Activated CD8-positive, alpha-beta T cell treated with anti-CD3 and anti-CD28 coated beads, Interleukin-2, amount 10 ng/mL, durations not matched to agents 7 days and 5 days (primary cell): ENCODE measurements at regions not wholly inside any gene's neighbourhood (a gene's known extent, or its start where the extent isn't known, plus 50 kb on each side); places are given as distances from the start of the nearest gene placed in this dataset.
"Not testable (repeated sequence)": the region's sequence is repeated elsewhere in the genome, so short reads cannot be mapped to it uniquely, and the experiment has no call there.

Experiments
- ATAC-seq: fragments of 150-1000 bp; cut with Tn5 transposase; one replicate; pipeline ENCODE4 v1.10.0; 2021; ENCODE audit warnings: moderate library complexity
- CTCF ChIA-PET: fragments of 350-600 bp; sonication (Branson Sonifier 250); formaldehyde crosslinking; loops from one replicate; lab custom pipeline; 2021; ENCODE audit warnings: antibody characterized with exemption; lab: Charles Lee
- POLR2A ChIA-PET: fragments of 350-600 bp; sonication (Branson Sonifier 250); formaldehyde crosslinking; loops from one replicate; lab custom pipeline; 2021; ENCODE audit warnings: antibody characterized with exemption; lab: Charles Lee
- DNase-seq: peaks from one replicate; pipeline ENCODE4 v3.0.0-alpha.2; 2020
- H3K27ac Mint-ChIP-seq: one replicate; pipeline ENCODE4 v1.8.0; 2021; ENCODE audit warnings: mild to moderate bottlenecking, mixed read lengths
- H3K27me3 Mint-ChIP-seq: one replicate; pipeline ENCODE4 v1.8.0; 2021; ENCODE audit warnings: low read depth, mixed read lengths
- H3K36me3 Mint-ChIP-seq: one replicate; pipeline ENCODE4 v1.8.0; 2021; ENCODE audit warnings: low read depth, mixed read lengths
- H3K4me1 Mint-ChIP-seq: one replicate; pipeline ENCODE4 v1.8.0; 2021; ENCODE audit warnings: low read depth, mixed read lengths
- H3K4me3 Mint-ChIP-seq: one replicate; pipeline ENCODE4 v1.8.0; 2021; ENCODE audit warnings: mild to moderate bottlenecking, mixed read lengths
- H3K9me3 Mint-ChIP-seq: one replicate; pipeline ENCODE4 v1.8.0; 2022; ENCODE audit warnings: mixed read lengths; ENCODE audit not compliant: insufficient read depth

DNA sequence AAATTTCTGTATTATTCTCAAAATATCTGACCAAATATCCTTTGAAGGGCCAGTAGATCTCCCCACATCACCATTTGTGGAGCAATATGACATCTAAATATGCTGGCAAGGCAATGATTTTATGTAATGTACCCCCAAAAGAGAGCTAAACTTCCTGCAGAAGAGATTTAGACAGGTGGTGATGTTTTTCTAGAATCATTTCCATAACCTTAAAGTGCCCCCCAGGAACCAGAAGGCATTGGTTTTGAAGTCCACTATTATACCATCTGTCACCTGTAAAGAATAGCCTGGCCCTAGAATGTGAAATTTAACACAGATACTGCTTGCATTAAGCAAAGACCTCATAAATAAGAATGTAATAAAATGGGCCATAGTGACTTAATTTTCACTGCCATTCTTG is 77.9 kb upstream of the ABLIM1 start:
- no peak overlapping the region for H3K27ac Mint-ChIP-seq
- CTCF ChIA-PET, result no interaction called here
- DNase-seq, result no peak
- H3K36me3 Mint-ChIP-seq, result no peaks in the 10 kb centered on the region
- H3K4me1 Mint-ChIP-seq, result no peaks in the 10 kb centered on the region
- H3K27me3 Mint-ChIP-seq, result peaks cover 12% of the 10 kb centered on the region
- POLR2A ChIA-PET, result no interaction called here
- H3K4me3 Mint-ChIP-seq, result no peak overlapping the region
- ATAC-seq, result no peak
- no peaks in the 10 kb centered on the region for H3K9me3 Mint-ChIP-seq

DNA sequence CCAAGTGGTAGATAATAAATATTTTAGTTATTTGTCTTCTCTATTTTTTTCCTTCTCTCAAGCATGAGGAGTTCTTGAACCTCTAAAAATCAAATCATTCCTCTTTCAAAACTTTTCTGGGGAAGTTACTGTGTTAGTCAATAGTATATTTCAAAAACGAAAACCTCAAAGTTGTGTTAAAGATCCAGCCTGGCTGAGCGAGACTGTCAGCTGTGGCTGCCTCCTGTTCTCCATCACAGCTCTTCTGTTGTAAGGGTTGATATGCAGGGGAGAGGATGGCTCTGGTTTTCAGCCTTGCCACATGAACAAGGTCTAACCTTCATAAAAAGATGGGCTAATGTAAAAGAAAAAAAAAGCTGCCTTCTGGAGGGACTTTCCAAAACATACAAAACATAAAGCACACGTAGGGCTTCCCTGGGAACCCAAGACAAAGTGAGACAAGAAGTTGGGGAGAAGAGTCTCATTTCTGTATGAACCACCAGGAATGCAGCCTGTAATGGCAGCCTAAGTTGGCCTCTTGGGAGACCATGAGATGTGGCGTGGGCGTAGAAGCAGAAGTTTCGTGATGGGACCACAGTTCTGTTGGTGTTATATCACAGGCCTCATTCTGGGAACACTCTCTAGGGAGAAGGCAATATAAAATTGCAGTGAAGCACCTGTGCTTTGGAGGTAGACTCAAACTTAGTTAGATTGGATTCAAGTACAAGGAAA is 77.9 kb upstream of the FHIP2A start:
- ATAC-seq, result no peak
- peaks cover 29% of the 10 kb centered on the region for H3K27me3 Mint-ChIP-seq
- POLR2A ChIA-PET, result no interaction called here

GRCh38 chr10:114746531-114746930 is 75.0 kb upstream of the FHIP2A start:
- Mint-ChIP-seq H3K4me3 (no peak overlapping the region), H3K4me1 (no peaks in the 10 kb centered on the region), H3K9me3 (no peaks in the 10 kb centered on the region), H3K27ac (no peak overlapping the region), H3K27me3 (peaks cover 29% of the 10 kb centered on the region), H3K36me3 (no peaks in the 10 kb centered on the region)
- POLR2A ChIA-PET, result no interaction called here
- DNase-seq (no peak), ATAC-seq (no peak)
- CTCF ChIA-PET, result no interaction called here

More for the DNA sequence above, 77.9 kb upstream of the FHIP2A start:
- no peak for DNase-seq
- Mint-ChIP-seq H3K4me3 (no peak overlapping the region), H3K4me1 (no peaks in the 10 kb centered on the region), H3K36me3 (no peaks in the 10 kb centered on the region), H3K27ac (no peak overlapping the region), H3K9me3 (no peaks in the 10 kb centered on the region)
- CTCF ChIA-PET, result interaction anchor here (1.5 kb wide), 1 partner anchor 136 kb away, joined by 3 read pairs; no protein-coding TSS in a partner anchor

GRCh38 chr10:114748241-114748640 is 73.3 kb upstream of the FHIP2A start:
- CTCF ChIA-PET, result interaction anchor here (1.3 kb wide), 1 partner anchor 38 kb away, joined by 3 read pairs; no protein-coding TSS in a partner anchor

DNA sequence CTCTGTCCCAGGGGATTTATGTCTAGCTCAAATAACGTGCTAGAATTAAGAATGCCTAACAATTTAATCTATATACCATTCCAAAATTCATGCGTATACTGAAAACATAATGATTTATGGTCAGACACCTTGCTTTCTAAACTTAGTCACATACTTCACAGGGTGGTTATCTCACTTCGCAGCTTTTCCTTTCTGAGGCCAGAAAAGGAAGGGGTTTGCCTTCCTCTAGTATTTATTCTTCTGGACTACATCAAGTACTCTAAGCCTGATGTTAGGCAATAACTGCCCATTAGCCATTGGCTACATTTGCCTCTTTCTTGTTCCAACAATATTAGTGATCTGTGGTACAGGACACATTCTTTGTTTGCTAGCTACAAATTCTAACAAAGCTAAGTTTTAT is 72.6 kb upstream of the FHIP2A start:
- ChIA-PET CTCF (no interaction called here), POLR2A (no interaction called here)
- no peaks in the 10 kb centered on the region for H3K4me1 Mint-ChIP-seq
- no peak overlapping the region for H3K4me3 Mint-ChIP-seq
- DNase-seq (no peak), ATAC-seq (no peak)
- H3K9me3 Mint-ChIP-seq, result no peaks in the 10 kb centered on the region
- no peak overlapping the region for H3K27ac Mint-ChIP-seq
- H3K27me3 Mint-ChIP-seq, result peaks cover 28% of the 10 kb centered on the region
- H3K36me3 Mint-ChIP-seq, result no peaks in the 10 kb centered on the region

More at GRCh38 chr10:114748241-114748640, 73.3 kb upstream of the FHIP2A start:
- Mint-ChIP-seq H3K27ac (no peak overlapping the region), H3K4me3 (no peak overlapping the region), H3K27me3 (peaks cover 28% of the 10 kb centered on the region), H3K9me3 (no peaks in the 10 kb centered on the region), H3K4me1 (no peaks in the 10 kb centered on the region), H3K36me3 (no peaks in the 10 kb centered on the region)
- POLR2A ChIA-PET, result no interaction called here
- DNase-seq, result no peak
- ATAC-seq, result no peak

DNA sequence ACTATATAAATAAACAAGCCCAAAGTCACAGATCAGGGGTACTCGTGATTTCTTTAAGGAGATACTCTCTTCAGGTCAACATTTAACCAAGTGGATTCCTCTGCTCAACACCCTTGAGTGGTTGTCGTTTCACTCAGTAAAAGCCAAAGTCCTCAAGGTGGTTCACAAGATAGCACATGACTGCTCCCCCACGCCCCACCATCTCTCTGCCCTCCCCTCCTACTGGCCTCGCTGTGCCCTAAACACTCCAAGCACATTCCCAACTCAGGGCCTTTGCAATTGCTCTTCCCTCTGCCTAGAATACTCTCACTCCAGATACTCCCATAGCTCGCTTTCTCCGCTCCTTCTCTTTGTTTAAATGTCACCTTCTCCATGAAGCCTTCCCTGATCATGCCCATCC is 72.1 kb upstream of the FHIP2A start:
- Mint-ChIP-seq H3K9me3 (no peaks in the 10 kb centered on the region), H3K27ac (no peak overlapping the region), H3K4me3 (no peak overlapping the region), H3K4me1 (no peaks in the 10 kb centered on the region), H3K27me3 (peaks cover 29% of the 10 kb centered on the region), H3K36me3 (no peaks in the 10 kb centered on the region)
- DNase-seq, result no peak
- no peak for ATAC-seq
- ChIA-PET POLR2A (no interaction called here), CTCF (no interaction called here)

- ATAC-seq (no peak), DNase-seq (no peak)
- POLR2A ChIA-PET, result no interaction called here
- Mint-ChIP-seq H3K27me3 (peaks cover 20% of the 10 kb centered on the region), H3K4me1 (no peaks in the 10 kb centered on the region), H3K9me3 (no peaks in the 10 kb centered on the region), H3K36me3 (no peaks in the 10 kb centered on the region), H3K27ac (no peak overlapping the region), H3K4me3 (no peak overlapping the region)
- CTCF ChIA-PET, result no interaction called here
Measured at GRCh38 chr10:114751856-114752255, 69.7 kb upstream of the FHIP2A start.

DNA sequence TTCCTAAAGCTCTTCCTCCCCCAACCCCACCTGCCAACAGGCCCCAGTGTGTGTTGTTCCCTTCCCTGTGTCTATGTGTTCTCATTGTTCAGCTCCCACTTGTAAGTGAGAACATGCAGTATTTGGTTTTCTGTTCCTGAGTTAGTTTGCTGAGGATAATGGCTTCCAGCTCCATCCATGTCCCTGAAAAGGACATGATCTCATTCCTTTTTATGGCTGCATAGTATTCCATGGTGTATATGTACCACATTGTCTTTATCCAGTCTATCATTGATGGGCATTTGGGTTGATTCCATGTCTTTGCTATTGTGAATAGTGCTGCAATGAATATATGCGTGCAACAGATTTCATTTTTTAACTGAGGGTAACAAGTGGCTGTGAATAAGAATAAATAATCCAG is 69.0 kb upstream of the FHIP2A start:
- peaks cover 16% of the 10 kb centered on the region for H3K27me3 Mint-ChIP-seq
- H3K27ac Mint-ChIP-seq, H3K4me1 Mint-ChIP-seq, POLR2A ChIA-PET, H3K4me3 Mint-ChIP-seq, H3K36me3 Mint-ChIP-seq, H3K9me3 Mint-ChIP-seq, ATAC-seq, DNase-seq: not testable (repeated sequence)
- CTCF ChIA-PET, result interaction anchor here (0.6 kb wide), 1 partner anchor 225 kb away, joined by 3 read pairs; no protein-coding TSS in a partner anchor

- ChIA-PET CTCF (no interaction called here), POLR2A (no interaction called here)
- Mint-ChIP-seq H3K4me1 (no peaks in the 10 kb centered on the region), H3K27me3 (peaks cover 16% of the 10 kb centered on the region), H3K9me3 (no peaks in the 10 kb centered on the region), H3K4me3 (no peak overlapping the region), H3K36me3 (no peaks in the 10 kb centered on the region), H3K27ac (no peak overlapping the region)
- ATAC-seq, result no peak
- DNase-seq, result no peak
Measured at GRCh38 chr10:114753126-114753525, 68.5 kb upstream of the FHIP2A start.

DNA sequence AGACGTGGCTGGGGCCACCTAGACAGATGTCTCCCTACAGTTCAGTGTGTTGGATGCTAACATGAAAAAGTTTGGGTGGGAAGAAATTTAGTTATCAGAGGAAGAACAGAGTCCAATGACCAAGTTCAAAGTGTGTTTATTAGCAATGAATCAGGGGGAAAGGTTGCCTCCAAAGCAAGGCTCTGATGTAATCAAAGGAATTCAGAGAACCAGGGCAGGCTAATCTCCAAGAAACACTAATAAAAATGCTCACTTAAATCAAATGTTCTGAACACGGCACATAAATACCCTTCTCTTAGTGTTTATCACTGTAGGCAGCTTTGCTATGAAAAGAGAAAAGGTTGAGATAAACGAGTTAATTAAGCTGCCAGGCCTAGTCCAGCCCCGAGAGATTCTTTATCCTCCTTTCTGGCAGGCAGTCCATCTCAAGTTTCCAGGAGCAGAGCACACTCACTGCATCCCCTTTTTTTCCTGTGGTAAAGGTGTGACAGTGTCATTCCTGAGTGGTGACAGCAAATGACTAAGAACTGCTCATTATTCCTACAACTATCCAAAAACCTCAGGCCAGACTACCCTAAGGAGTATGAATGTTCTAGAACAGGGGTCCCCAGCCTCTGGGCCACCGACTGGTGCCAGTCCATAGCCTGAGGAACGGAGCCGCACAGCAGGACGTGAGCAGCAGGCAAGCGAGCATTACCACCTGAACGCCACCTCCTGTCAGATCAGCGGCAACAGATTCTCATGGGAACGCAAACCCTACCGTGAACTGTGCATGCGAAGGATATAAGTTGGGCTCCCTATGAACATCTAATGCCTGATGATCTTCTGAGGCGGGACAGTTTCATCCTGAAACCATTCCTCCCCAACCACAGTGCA is 66.9 kb upstream of the FHIP2A start:
- DNase-seq, result no peak
- H3K9me3 Mint-ChIP-seq, result no peaks in the 10 kb centered on the region
- no peaks in the 10 kb centered on the region for H3K4me1 Mint-ChIP-seq
- H3K4me3 Mint-ChIP-seq, result no peak overlapping the region
- peaks cover 15% of the 10 kb centered on the region for H3K27me3 Mint-ChIP-seq
- no peak for ATAC-seq
- no peaks in the 10 kb centered on the region for H3K36me3 Mint-ChIP-seq
- H3K27ac Mint-ChIP-seq, result no peak overlapping the region
- ChIA-PET CTCF (no interaction called here), POLR2A (no interaction called here)

DNA sequence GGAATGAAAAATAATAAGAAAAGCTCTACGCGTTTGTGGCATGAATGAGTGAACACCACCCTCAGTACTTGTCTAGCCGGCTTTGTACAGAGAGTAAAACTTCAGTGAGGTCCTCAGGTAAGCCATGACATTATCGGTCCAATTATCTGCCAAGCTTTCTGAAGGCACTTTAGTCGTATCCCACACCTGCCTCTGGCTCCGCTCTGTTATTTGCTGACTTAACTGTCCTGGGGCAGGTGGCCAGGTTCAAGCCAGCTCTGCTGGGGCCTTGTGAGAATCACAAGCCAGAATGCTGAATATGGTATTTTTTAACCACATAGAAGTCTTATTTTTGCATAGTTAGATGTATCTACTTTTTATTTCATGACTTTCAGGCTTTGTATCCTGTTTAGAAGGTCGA is 66.0 kb upstream of the FHIP2A start:
- no peak overlapping the region for H3K27ac Mint-ChIP-seq
- no peak for DNase-seq
- no peak overlapping the region for H3K4me3 Mint-ChIP-seq
- no peaks in the 10 kb centered on the region for H3K4me1 Mint-ChIP-seq
- CTCF ChIA-PET, result no interaction called here
- peaks cover 20% of the 10 kb centered on the region for H3K27me3 Mint-ChIP-seq
- H3K36me3 Mint-ChIP-seq, result no peaks in the 10 kb centered on the region
- ATAC-seq, result no peak
- POLR2A ChIA-PET, result no interaction called here
- H3K9me3 Mint-ChIP-seq, result no peaks in the 10 kb centered on the region

DNA sequence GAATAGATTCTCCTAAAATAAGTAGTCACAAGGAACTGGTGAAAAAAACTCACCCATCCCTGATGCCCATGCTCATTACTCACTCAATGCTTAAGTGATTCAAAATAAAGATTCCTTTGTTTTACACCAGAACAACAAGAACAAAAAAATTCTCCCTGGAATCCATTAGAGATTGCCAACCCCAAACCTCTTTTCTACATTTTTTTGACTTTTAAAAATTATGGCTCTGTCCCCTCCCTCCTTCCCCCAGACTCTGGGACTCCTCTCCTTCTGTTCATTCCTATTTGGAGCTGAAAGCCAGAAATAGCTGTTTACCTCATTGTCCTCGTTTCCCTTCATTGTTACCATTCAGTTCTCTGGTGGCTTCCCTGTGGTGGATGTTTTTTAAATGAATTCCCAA is 63.2 kb upstream of the FHIP2A start:
- no peaks in the 10 kb centered on the region for H3K36me3 Mint-ChIP-seq
- ATAC-seq (no peak), DNase-seq (no peak)
- H3K27ac Mint-ChIP-seq, result no peak overlapping the region
- ChIA-PET CTCF (no interaction called here), POLR2A (no interaction called here)
- H3K27me3 Mint-ChIP-seq, result peaks cover 31% of the 10 kb centered on the region
- no peaks in the 10 kb centered on the region for H3K9me3 Mint-ChIP-seq
- H3K4me1 Mint-ChIP-seq, result no peaks in the 10 kb centered on the region
- no peak overlapping the region for H3K4me3 Mint-ChIP-seq
